K562 (cell line): ENCODE measurements at regions not wholly inside any gene's neighbourhood (a gene's known extent, or its start where the extent isn't known, plus 50 kb on each side); places are given as distances from the start of the nearest gene placed in this dataset.

ENCODE experiments used
- ATF3 ChIP-seq, 2 experiments: fragments of 450-650 bp in 1 of 2; sonication (generic) in 1 of 2; formaldehyde crosslinking in 1 of 2; IDR thresholded peaks in 1 of 2; conservative IDR thresholded peaks in 1 of 2; 2 replicates each; pipeline versions ENCODE4 v1.6.1 to v1.8.1; 2016 to 2023; ENCODE audit warnings: mild to moderate bottlenecking in 2 of 2, moderate library complexity in 2 of 2, inconsistent platforms in 1 of 2, missing genetic modification reagents in 1 of 2
- EGR1 ChIP-seq: fragments of 450-650 bp; conservative IDR thresholded peaks from 2 replicates; pipeline ENCODE4 v1.6.1; 2017; ENCODE audit warnings: mild to moderate bottlenecking
- IRF2 ChIP-seq: sonication (generic); formaldehyde crosslinking; IDR thresholded peaks from 2 replicates; pipeline ENCODE4 v1.8.1; 2022; ENCODE audit warnings: mild to moderate bottlenecking, missing genetic modification reagents
- NFIC ChIP-seq: fragments of 450-650 bp; IDR thresholded peaks from 2 replicates; pipeline ENCODE4 v1.6.1; 2017; ENCODE audit warnings: mild to moderate bottlenecking, inconsistent platforms
- POLR2AphosphoS5 ChIP-seq: IDR thresholded peaks from 2 replicates; pipeline ENCODE4 v1.6.1; 2011; ENCODE audit warnings: mild to moderate bottlenecking, low read depth, low read length, moderate library complexity; ENCODE audit not compliant: control insufficient read depth, insufficient read depth
- PRDM10 ChIP-seq: fragments of 450-650 bp; IDR thresholded peaks from 2 replicates; pipeline ENCODE4 v1.6.1; 2018; ENCODE audit not compliant: partially characterized antibody
- RUNX1 ChIP-seq: sonication (generic); IDR thresholded peaks from 2 replicates; pipeline ENCODE4 v1.6.1; 2016; ENCODE audit warnings: antibody characterized with exemption, low read depth
- YY1 ChIP-seq, 3 experiments: IDR thresholded peaks; 2 replicates each; pipeline ENCODE4 v1.6.1; 2011; ENCODE audit warnings: low read length in 2 of 3, mild to moderate bottlenecking in 2 of 3, moderate library complexity in 2 of 3, borderline replicate concordance in 1 of 3, control low read depth in 1 of 3, low read depth in 1 of 3; ENCODE audit not compliant: insufficient read depth in 3 of 3, insufficient replicate concordance in 2 of 3, control insufficient read depth in 1 of 3, insufficient read length in 1 of 3; ENCODE audit errors: extremely low read depth in 1 of 3
- ZBTB11 ChIP-seq, 3 experiments: fragments of 200-800 bp in 1 of 3; fragments of 250-450 bp in 1 of 3; fragments of 450-650 bp in 1 of 3; sonication (Bioruptor Pico) in 1 of 3; sonication (Bioruptor generic) in 1 of 3; formaldehyde crosslinking in 1 of 3; IDR thresholded peaks; 2 replicates each; pipeline versions ENCODE4 v1.6.1 to v1.8.0; 2016 to 2022; ENCODE audit warnings: mild to moderate bottlenecking in 2 of 3, missing genetic modification characterization in 2 of 3, missing compliant biosample characterization in 1 of 3, moderate library complexity in 1 of 3
- ZNF140 ChIP-seq: fragments of 250-450 bp; sonication (Bioruptor Pico); IDR thresholded peaks from 2 replicates; pipeline ENCODE4 v1.8.0; 2021; ENCODE audit warnings: moderate library complexity, mild to moderate bottlenecking, inconsistent platforms
- ZNF197 ChIP-seq: fragments of 200-800 bp; sonication (Bioruptor generic); IDR thresholded peaks from 2 replicates; pipeline ENCODE4 v1.6.1; 2016; ENCODE audit warnings: low read depth, missing genetic modification characterization, missing compliant biosample characterization

DNA sequence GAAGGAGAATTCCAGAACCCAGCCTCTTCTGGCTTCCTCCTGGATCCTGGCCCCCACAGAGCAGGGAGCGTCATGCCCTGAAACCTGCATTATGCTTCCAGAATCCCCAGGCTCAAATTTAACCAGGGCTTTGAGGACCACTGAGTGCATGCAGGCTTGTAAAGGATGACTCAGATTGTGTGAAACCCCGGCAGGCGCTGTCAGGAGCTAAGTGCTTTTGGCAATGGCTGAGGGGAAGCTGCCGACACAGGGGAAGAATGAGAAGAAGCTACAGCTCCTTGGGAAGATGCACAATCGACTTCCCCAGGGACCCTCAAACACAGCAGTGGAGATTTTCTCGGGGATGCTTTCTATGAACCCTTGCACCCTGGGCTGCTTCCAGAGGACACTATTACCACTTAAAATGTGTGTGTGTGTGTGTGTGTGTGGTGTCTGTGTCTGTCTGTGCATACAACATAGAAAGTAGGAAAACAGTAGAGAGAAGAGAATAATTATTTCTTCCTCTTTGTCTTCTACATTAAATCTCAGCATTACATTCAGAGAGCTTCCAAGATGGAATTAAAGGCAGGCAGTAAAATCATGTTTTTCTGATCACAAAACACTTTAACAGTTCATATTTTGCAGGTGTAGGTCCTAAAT lies 183.5 kb upstream of the INHBA start:
- TF ChIP-seq ZNF140 (CRISPR knock-in tag) = no peak
- no peak for TF ChIP-seq NFIC
- no peak for TF ChIP-seq PRDM10
- no peak for TF ChIP-seq RUNX1
- TF ChIP-seq ATF3 (IDR thresholded peaks at IDR 0.05) = no peak
- TF ChIP-seq ATF3 (CRISPR knock-in tag; conservative IDR thresholded peaks at IDR 0.05) = no peak
- TF ChIP-seq POLR2AphosphoS5 = no peak
- TF ChIP-seq ZBTB11 (CRISPR knock-in tag; IDR thresholded peaks at IDR 0.05) = no peak
- TF ChIP-seq YY1 (IDR thresholded peaks at IDR 0.05; ENCODE audit: borderline replicate concordance in 1 of 3, control insufficient read depth in 1 of 3, extremely low read depth in 1 of 3, insufficient read depth in 3 of 3, insufficient read length in 1 of 3, insufficient replicate concordance in 2 of 3, low read depth in 1 of 3, low read length in 2 of 3) = no peak
- TF ChIP-seq IRF2 = no peak
- no peak for TF ChIP-seq EGR1
- no peak for TF ChIP-seq ZNF197 (CRISPR knock-in tag)
